Thyroid gland (tissue), 4 donors: ENCODE measurements at regions not wholly inside any gene's neighbourhood (a gene's known extent, or its start where the extent isn't known, plus 50 kb on each side); places are given as distances from the start of the nearest gene placed in this dataset.

ENCODE experiments used
- DNase-seq, 2 donors: peaks; one replicate each; pipeline ENCODE4 v3.0.0-alpha.2; 2019
- H3K27ac ChIP-seq, 3 donors: fragments of 200-600 bp; sonication (generic); 1 replicate in 2 of 3; 2 replicates in 1 of 3; pipeline ENCODE4 v1.5.1; 2016 to 2019; ENCODE audit warnings: mild to moderate bottlenecking in 1 of 3, moderate library complexity in 1 of 3
- H3K27me3 ChIP-seq: fragments of 200-600 bp; sonication (generic); one replicate; pipeline ENCODE4 v1.5.1; 2019
- H3K36me3 ChIP-seq, 2 donors: fragments of 200-600 bp; sonication (generic); one replicate each; pipeline ENCODE4 v1.5.1; 2016 to 2019
- H3K4me1 ChIP-seq, 2 donors: fragments of 200-600 bp; sonication (generic); one replicate each; pipeline ENCODE4 v1.5.1; 2017 to 2019
- H3K4me3 ChIP-seq, 3 donors: fragments of 200-600 bp; sonication (generic); replicated peaks in 1 of 3; 1 replicate in 2 of 3; 2 replicates in 1 of 3; pipeline ENCODE4 v1.5.1; 2016; ENCODE audit warnings: mild to moderate bottlenecking in 1 of 3
- H3K9me3 ChIP-seq: fragments of 200-600 bp; sonication (generic); one replicate; pipeline ENCODE4 v1.5.1; 2017
- CTCF ChIP-seq, 6 experiments: fragments of 200-600 bp in 3 of 6; fragments of 450-650 bp in 3 of 6; sonication (generic) in 3 of 6; IDR thresholded peaks; one replicate each; pipeline ENCODE4 v1.5.1; 2016 to 2019; ENCODE audit warnings: antibody characterized with exemption in 6 of 6, mild to moderate bottlenecking in 2 of 6, inconsistent platforms in 1 of 6, moderate library complexity in 1 of 6
- POLR2A ChIP-seq, 2 donors: fragments of 450-650 bp; IDR thresholded peaks; one replicate each; pipeline ENCODE4 v1.6.1; 2017; ENCODE audit warnings: antibody characterized with exemption in 2 of 2, mild to moderate bottlenecking in 2 of 2, moderate library complexity in 1 of 2
- WGBS, 2 donors: methylation state at CpG; one replicate each; pipeline ENCODE4 v1.1.5; 2017; 5-methylcytosine and 5-hydroxymethylcytosine counted together
- intact Hi-C: fragments of 100-400 bp; cut with DNase I; formaldehyde crosslinking; loops from one replicate; pipeline ENCODE4 v1.15.1; 2023

- H3K27ac ChIP-seq: no peak overlapping the region
- no peaks in the 10 kb centered on the region for H3K9me3 ChIP-seq
- no peak for DNase-seq
- intact Hi-C loops: no loop called here
- H3K4me1 ChIP-seq: no peaks in the 10 kb centered on the region
- no peak overlapping the region for H3K4me3 ChIP-seq
- 23% methylated on average over 9 of the region's 9 CpGs for WGBS, 2 donors
- TF ChIP-seq CTCF (IDR thresholded peaks at IDR 0.05): peak in 4 of 6 experiments; percentile 10 to 39 (median 14)
- no peak for TF ChIP-seq POLR2A (IDR thresholded peaks at IDR 0.05)
- H3K36me3 ChIP-seq: no peaks in the 10 kb centered on the region
- no peaks in the 10 kb centered on the region for H3K27me3 ChIP-seq
These were observed 534.2 kb downstream of the HACE1 start for GRCh38 chr6:104325341-104326172.

- H3K4me3 ChIP-seq: no peak overlapping the region
- no peak for DNase-seq
- H3K4me1 ChIP-seq: no peaks in the 10 kb centered on the region
- TF ChIP-seq POLR2A (IDR thresholded peaks at IDR 0.05): no peak
- no peak for TF ChIP-seq CTCF (IDR thresholded peaks at IDR 0.05)
- intact Hi-C loops: no loop called here
- no peaks in the 10 kb centered on the region for H3K36me3 ChIP-seq
- no peaks in the 10 kb centered on the region for H3K9me3 ChIP-seq
- H3K27me3 ChIP-seq: no peaks in the 10 kb centered on the region
- H3K27ac ChIP-seq: no peak overlapping the region
- WGBS, 2 donors: 97 to 100% methylated on average over 1 of the region's 1 CpG
These were observed 535.4 kb downstream of the HACE1 start for GRCh38 chr6:104324301-104324700.

- WGBS, 2 donors: 74 to 80% methylated on average over 5 of the region's 5 CpGs
- intact Hi-C loops: no loop called here
These were observed 536.9 kb downstream of the HACE1 start for GRCh38 chr6:104322841-104323240.

GRCh38 chr6:104321301-104321700 lies 538.4 kb downstream of the HACE1 start:
- Histone ChIP-seq H3K4me1 (no peaks in the 10 kb centered on the region), H3K27me3 (no peaks in the 10 kb centered on the region), H3K36me3 (no peaks in the 10 kb centered on the region), H3K4me3 (no peak overlapping the region), H3K9me3 (no peaks in the 10 kb centered on the region), H3K27ac (no peak overlapping the region)
- DNase-seq: no peak
- intact Hi-C loops: no loop called here
- WGBS, 2 donors: 86 to 88% methylated on average over 1 of the region's 1 CpG
- TF ChIP-seq POLR2A (IDR thresholded peaks at IDR 0.05): no peak
- no peak for TF ChIP-seq CTCF (IDR thresholded peaks at IDR 0.05)

More at GRCh38 chr6:104322841-104323240, 536.9 kb downstream of the HACE1 start:
- Histone ChIP-seq H3K4me1 (no peaks in the 10 kb centered on the region), H3K9me3 (no peaks in the 10 kb centered on the region), H3K36me3 (no peaks in the 10 kb centered on the region), H3K27ac (no peak overlapping the region), H3K27me3 (no peaks in the 10 kb centered on the region), H3K4me3 (no peak overlapping the region)
- no peak for TF ChIP-seq POLR2A (IDR thresholded peaks at IDR 0.05)
- DNase-seq: no peak

- H3K27me3 ChIP-seq: no peaks in the 10 kb centered on the region
- DNase-seq: no peak
- no peak overlapping the region for H3K4me3 ChIP-seq
- no peaks in the 10 kb centered on the region for H3K36me3 ChIP-seq
- H3K27ac ChIP-seq: no peak overlapping the region
- no peaks in the 10 kb centered on the region for H3K4me1 ChIP-seq
- intact Hi-C loops: no loop called here
- TF ChIP-seq CTCF (IDR thresholded peaks at IDR 0.05) (no peak), POLR2A (IDR thresholded peaks at IDR 0.05) (no peak)
- 58 to 72% methylated on average over 4 of the region's 4 CpGs for WGBS, 2 donors
- H3K9me3 ChIP-seq: no peaks in the 10 kb centered on the region
These were observed 538.8 kb downstream of the HACE1 start for GRCh38 chr6:104320896-104321295.
